Stomach (tissue), 4 donors: ENCODE measurements at regions not wholly inside any gene's neighbourhood (a gene's known extent, or its start where the extent isn't known, plus 50 kb on each side); places are given as distances from the start of the nearest gene placed in this dataset.

Experiments
- POLR2A ChIP-seq, 4 donors: fragments of 450-650 bp; IDR thresholded peaks; one replicate each; pipeline ENCODE4 v1.6.1; 2016; ENCODE audit warnings: antibody characterized with exemption in 4 of 4, control low read depth in 2 of 4, mild to moderate bottlenecking in 1 of 4, moderate library complexity in 1 of 4
- TF ChIP-seq, protein P1 (sequence below), 7 experiments: fragments of 450-650 bp in 4 of 7; fragments of 200-600 bp in 3 of 7; sonication (generic) in 3 of 7; IDR thresholded peaks; one replicate each; pipeline ENCODE4 v1.5.1; 2016 to 2019; ENCODE audit warnings: antibody characterized with exemption in 7 of 7, control low read depth in 2 of 7, mild to moderate bottlenecking in 1 of 7

DNA sequence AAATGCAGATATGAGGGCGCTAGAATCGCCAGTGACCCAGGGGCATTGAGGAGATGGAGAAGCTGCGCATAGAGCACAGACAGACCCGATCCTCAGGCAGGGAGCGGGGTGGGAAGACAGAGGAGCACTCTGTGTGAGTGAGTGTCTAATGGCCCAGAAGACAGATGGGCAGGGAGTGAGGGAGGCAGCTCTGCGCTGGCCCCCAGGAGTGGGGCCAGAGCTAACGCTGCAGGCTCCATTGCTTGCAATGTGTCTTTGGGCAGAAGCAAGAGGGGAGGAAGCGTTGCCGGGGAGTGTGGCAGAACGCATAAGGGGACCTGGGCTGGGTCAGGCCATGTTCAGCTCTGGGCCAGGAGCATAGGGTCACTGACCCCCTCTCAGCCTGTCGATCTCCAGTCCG, 207.0 kb downstream of the TBXT start:
- TF ChIP-seq, protein P1, sequence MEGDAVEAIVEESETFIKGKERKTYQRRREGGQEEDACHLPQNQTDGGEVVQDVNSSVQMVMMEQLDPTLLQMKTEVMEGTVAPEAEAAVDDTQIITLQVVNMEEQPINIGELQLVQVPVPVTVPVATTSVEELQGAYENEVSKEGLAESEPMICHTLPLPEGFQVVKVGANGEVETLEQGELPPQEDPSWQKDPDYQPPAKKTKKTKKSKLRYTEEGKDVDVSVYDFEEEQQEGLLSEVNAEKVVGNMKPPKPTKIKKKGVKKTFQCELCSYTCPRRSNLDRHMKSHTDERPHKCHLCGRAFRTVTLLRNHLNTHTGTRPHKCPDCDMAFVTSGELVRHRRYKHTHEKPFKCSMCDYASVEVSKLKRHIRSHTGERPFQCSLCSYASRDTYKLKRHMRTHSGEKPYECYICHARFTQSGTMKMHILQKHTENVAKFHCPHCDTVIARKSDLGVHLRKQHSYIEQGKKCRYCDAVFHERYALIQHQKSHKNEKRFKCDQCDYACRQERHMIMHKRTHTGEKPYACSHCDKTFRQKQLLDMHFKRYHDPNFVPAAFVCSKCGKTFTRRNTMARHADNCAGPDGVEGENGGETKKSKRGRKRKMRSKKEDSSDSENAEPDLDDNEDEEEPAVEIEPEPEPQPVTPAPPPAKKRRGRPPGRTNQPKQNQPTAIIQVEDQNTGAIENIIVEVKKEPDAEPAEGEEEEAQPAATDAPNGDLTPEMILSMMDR (IDR thresholded peaks at IDR 0.05), result no peak
- TF ChIP-seq POLR2A (IDR thresholded peaks at IDR 0.05), result no peak
